ENCODE measurements at regions not wholly inside any gene's neighbourhood (a gene's known extent, or its start where the extent isn't known, plus 50 kb on each side); places are given as distances from the start of the nearest gene placed in this dataset.
"Not testable (repeated sequence)": the region's sequence is repeated elsewhere in the genome, so short reads cannot be mapped to it uniquely, and the experiment has no call there.

- no peaks in the 10 kb centered on the region for H3K36me3 Mint-ChIP-seq
- H3K4me3 Mint-ChIP-seq: no peak overlapping the region
- no peaks in the 10 kb centered on the region for H3K4me1 Mint-ChIP-seq
- ATAC-seq: no peak
- H3K27me3 Mint-ChIP-seq: no peaks in the 10 kb centered on the region
- no peak overlapping the region for H3K27ac Mint-ChIP-seq
- H3K9me3 Mint-ChIP-seq: peaks cover 16% of the 10 kb centered on the region
These were observed 291.1 kb downstream of the TRIML1 start for GRCh38 chr4:188430384-188430783.

DNA sequence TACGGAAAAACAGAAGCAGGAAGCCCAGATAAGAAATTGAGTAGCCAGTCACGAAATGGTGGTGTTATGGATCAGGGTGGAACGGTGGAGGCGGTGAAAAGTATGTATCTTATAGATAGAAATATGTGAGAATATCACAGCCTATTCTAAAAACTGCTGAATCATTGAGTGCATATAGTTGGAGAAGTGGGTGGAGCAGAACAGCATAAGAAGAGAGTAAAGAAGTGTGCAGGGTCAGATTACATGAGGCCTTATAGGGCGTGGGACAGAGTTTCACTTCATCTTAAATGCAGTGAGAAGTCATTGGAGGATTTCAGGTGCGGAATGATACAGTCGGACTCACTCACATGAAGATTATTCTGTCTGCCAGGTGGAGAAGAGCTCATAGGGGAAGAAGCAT lies 293.1 kb downstream of the TRIML1 start:
- H3K9me3 Mint-ChIP-seq: peaks cover 17% of the 10 kb centered on the region
- no peak for ATAC-seq
- H3K36me3 Mint-ChIP-seq: no peaks in the 10 kb centered on the region
- no peaks in the 10 kb centered on the region for H3K4me1 Mint-ChIP-seq
- H3K27me3 Mint-ChIP-seq: no peaks in the 10 kb centered on the region
- no peak overlapping the region for H3K4me3 Mint-ChIP-seq
- no peak overlapping the region for H3K27ac Mint-ChIP-seq

- Mint-ChIP-seq H3K4me1 (no peaks in the 10 kb centered on the region), H3K27me3 (no peaks in the 10 kb centered on the region), H3K4me3 (no peak overlapping the region), H3K27ac (no peak overlapping the region), H3K9me3 (peaks cover 17% of the 10 kb centered on the region), H3K36me3 (no peaks in the 10 kb centered on the region)
- ATAC-seq: no peak
These were observed 294.6 kb downstream of the TRIML1 start for GRCh38 chr4:188433741-188434315.

GRCh38 chr4:188434643-188435042 lies 295.4 kb downstream of the TRIML1 start:
- Mint-ChIP-seq H3K9me3 (peaks cover 17% of the 10 kb centered on the region), H3K27ac (no peak overlapping the region), H3K4me1 (no peaks in the 10 kb centered on the region), H3K36me3 (no peaks in the 10 kb centered on the region), H3K4me3 (no peak overlapping the region), H3K27me3 (no peaks in the 10 kb centered on the region)
- no peak for ATAC-seq

DNA sequence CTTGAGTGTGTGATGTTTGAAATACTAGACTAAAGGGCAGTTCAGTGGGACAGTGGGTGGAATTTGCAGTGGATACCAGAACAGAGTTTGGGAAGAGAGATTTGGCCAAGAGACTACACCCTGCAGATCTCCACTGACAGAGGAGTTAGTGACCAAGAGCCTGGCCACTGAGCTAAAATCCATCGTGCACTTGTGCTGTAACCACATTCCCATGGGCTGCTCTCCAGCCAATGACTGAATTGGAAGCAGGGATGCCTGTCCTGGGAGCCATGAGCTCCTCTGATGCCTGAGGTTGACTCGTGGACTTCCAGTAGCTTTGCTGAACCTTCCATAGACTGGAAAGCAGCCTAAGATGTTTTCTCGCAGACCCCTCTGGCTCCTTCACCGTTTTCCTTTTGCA lies 296.1 kb downstream of the TRIML1 start:
- Mint-ChIP-seq H3K9me3 (peaks cover 17% of the 10 kb centered on the region), H3K4me1 (no peaks in the 10 kb centered on the region), H3K36me3 (no peaks in the 10 kb centered on the region), H3K27ac (no peak overlapping the region), H3K27me3 (no peaks in the 10 kb centered on the region), H3K4me3 (no peak overlapping the region)
- ATAC-seq: no peak

- Mint-ChIP-seq H3K27ac (no peak overlapping the region), H3K9me3 (peaks cover 9% of the 10 kb centered on the region), H3K4me3 (no peak overlapping the region), H3K27me3 (no peaks in the 10 kb centered on the region), H3K4me1 (no peaks in the 10 kb centered on the region), H3K36me3 (no peaks in the 10 kb centered on the region)
- ATAC-seq: no peak
These were observed 298.3 kb downstream of the TRIML1 start for GRCh38 chr4:188437535-188437934.

- ATAC-seq, H3K4me1 Mint-ChIP-seq, H3K27ac Mint-ChIP-seq, H3K36me3 Mint-ChIP-seq, H3K4me3 Mint-ChIP-seq, H3K27me3 Mint-ChIP-seq, H3K9me3 Mint-ChIP-seq: not testable (repeated sequence)
These were observed 299.2 kb downstream of the TRIML1 start for GRCh38 chr4:188438391-188438824.

DNA sequence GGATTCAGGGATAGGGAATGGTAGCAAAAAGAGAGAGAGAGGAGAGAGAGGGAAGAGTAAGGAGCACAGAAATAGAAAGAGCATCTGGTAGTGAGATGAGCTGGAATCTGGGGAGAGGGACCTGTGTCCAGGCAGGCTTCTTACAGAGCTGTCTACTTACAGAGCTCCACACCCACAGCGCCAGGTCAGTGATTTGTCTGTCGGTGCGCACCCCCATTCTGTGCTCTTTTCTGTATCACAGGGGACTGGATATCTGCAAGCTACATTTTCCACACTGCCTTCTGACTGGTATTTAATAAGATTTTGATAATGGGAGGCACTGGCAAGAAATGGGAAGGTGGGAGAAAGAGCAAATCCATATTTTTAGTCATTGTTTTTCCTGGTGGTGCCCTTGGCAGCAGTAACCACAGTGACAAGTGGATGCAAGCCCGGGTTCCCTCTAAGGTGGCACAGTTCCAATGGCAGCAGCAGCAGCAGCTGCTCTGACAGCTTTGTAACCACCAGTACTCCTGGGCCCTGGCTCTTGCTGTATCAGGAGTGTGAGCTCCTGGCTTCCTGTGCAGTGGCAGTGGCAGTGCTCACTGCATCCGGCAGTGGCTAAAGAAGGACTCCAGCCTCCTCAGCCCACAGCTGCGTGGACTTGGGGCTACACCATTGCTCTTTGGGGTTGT lies 300.5 kb downstream of the TRIML1 start:
- Mint-ChIP-seq H3K27ac (no peak overlapping the region), H3K36me3 (no peaks in the 10 kb centered on the region), H3K27me3 (no peaks in the 10 kb centered on the region), H3K9me3 (peaks cover 5% of the 10 kb centered on the region), H3K4me1 (no peaks in the 10 kb centered on the region), H3K4me3 (no peak overlapping the region)
- ATAC-seq: peak; percentile 24

DNA sequence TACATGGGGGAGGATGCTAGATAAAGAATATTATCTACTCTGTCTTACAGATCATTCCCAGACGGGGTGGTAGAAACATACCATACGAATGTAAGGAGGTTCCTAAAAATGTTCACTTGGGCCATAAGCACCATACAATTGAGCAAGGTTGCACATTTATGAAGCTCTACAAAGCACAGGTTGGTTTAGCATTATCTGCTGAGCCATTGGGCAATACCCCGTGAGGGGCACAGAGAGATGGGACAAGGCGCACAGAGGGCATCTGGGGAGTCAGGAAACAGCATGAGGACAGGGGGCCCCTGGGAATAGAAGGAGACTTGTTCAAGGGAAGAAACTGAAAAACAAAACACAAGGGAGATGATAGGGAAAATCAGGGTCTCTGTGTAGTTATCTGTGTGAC lies 305.3 kb downstream of the TRIML1 start:
- H3K9me3 Mint-ChIP-seq: no peaks in the 10 kb centered on the region
- no peak overlapping the region for H3K4me3 Mint-ChIP-seq
- H3K4me1 Mint-ChIP-seq: no peaks in the 10 kb centered on the region
- no peaks in the 10 kb centered on the region for H3K27me3 Mint-ChIP-seq
- H3K36me3 Mint-ChIP-seq: no peaks in the 10 kb centered on the region
- no peak overlapping the region for H3K27ac Mint-ChIP-seq
- ATAC-seq: no peak

- not testable (repeated sequence) for H3K4me3 Mint-ChIP-seq, H3K4me1 Mint-ChIP-seq, H3K36me3 Mint-ChIP-seq, H3K27ac Mint-ChIP-seq, H3K27me3 Mint-ChIP-seq, H3K9me3 Mint-ChIP-seq, ATAC-seq
These were observed 309.8 kb downstream of the TRIML1 start for GRCh38 chr4:188448996-188449395.

GRCh38 chr4:188450571-188450970 lies 311.3 kb downstream of the TRIML1 start:
- Mint-ChIP-seq H3K4me1 (no peaks in the 10 kb centered on the region), H3K9me3 (peaks cover 3% of the 10 kb centered on the region), H3K4me3 (no peak overlapping the region), H3K27ac (no peak overlapping the region), H3K27me3 (no peaks in the 10 kb centered on the region), H3K36me3 (no peaks in the 10 kb centered on the region)
- ATAC-seq: no peak

GRCh38 chr4:188452097-188452496 lies 312.9 kb downstream of the TRIML1 start:
- Mint-ChIP-seq H3K27ac (no peak overlapping the region), H3K4me3 (no peak overlapping the region), H3K9me3 (peaks cover 4% of the 10 kb centered on the region), H3K36me3 (no peaks in the 10 kb centered on the region), H3K4me1 (no peaks in the 10 kb centered on the region), H3K27me3 (no peaks in the 10 kb centered on the region)
- ATAC-seq: no peak

GRCh38 chr4:188454575-188454974 lies 315.3 kb downstream of the TRIML1 start:
- Mint-ChIP-seq H3K4me1 (no peaks in the 10 kb centered on the region), H3K9me3 (peaks cover 10% of the 10 kb centered on the region), H3K36me3 (no peaks in the 10 kb centered on the region), H3K27me3 (no peaks in the 10 kb centered on the region), H3K27ac (no peak overlapping the region), H3K4me3 (no peak overlapping the region)
- ATAC-seq: no peak

GRCh38 chr4:188455062-188455752 lies 316.0 kb downstream of the TRIML1 start:
- no peak overlapping the region for H3K27ac Mint-ChIP-seq
- ATAC-seq: no peak

DNA sequence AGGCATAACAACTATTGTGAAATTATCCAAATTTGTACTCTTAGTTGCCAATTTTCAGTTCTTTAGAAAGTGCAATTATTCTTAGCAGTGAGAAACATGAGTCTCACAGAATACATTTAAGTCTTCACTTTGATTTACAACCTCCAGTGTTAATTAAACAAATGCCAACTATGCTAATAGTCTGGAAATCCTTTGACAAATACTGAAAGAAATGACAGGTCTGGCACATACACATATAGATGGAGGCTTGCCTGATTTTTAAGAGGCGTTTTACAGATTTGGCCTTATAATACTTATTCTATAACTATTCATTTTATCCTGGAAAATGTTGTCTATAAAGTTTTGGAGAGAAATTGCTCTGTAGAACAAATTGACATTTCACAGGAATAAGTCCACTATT lies 320.1 kb downstream of the TRIML1 start:
- no peaks in the 10 kb centered on the region for H3K27me3 Mint-ChIP-seq
- no peak overlapping the region for H3K27ac Mint-ChIP-seq
- H3K9me3 Mint-ChIP-seq: peaks cover 15% of the 10 kb centered on the region
- ATAC-seq: no peak
- H3K4me3 Mint-ChIP-seq: no peak overlapping the region
- no peaks in the 10 kb centered on the region for H3K36me3 Mint-ChIP-seq
- no peaks in the 10 kb centered on the region for H3K4me1 Mint-ChIP-seq

More at GRCh38 chr4:188455062-188455752, 316.0 kb downstream of the TRIML1 start:
- H3K36me3 Mint-ChIP-seq: no peaks in the 10 kb centered on the region
- peaks cover 10% of the 10 kb centered on the region for H3K9me3 Mint-ChIP-seq
- no peaks in the 10 kb centered on the region for H3K4me1 Mint-ChIP-seq
- no peak overlapping the region for H3K4me3 Mint-ChIP-seq
- no peaks in the 10 kb centered on the region for H3K27me3 Mint-ChIP-seq

DNA sequence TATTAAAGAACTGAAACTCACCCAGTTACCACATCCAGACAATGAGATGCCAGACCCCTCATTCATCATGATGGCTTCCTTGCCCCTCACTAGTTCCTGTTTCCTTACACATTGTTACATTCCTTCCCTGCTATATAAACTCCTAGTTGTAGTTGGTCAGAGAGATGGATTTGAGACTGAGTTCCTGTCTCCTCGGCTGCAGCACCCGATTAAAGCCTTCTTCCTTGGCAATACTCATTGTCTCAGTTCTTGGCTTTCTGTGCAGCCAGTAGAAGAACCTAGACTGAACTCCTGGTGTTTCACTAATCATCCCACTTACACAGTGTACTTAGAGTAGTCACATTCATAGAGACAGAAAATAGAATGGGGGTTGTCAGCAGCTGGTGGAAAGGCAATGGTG lies 324.7 kb downstream of the TRIML1 start:
- Mint-ChIP-seq H3K36me3 (no peaks in the 10 kb centered on the region), H3K27ac (no peak overlapping the region), H3K4me1 (no peaks in the 10 kb centered on the region), H3K4me3 (no peak overlapping the region), H3K9me3 (peaks cover 5% of the 10 kb centered on the region), H3K27me3 (no peaks in the 10 kb centered on the region)
- no peak for ATAC-seq
